GM19240 (cell line): ENCODE measurements at regions not wholly inside any gene's neighbourhood (a gene's known extent, or its start where the extent isn't known, plus 50 kb on each side); places are given as distances from the start of the nearest gene placed in this dataset.
"Not testable (repeated sequence)": the region's sequence is repeated elsewhere in the genome, so short reads cannot be mapped to it uniquely, and the experiment has no call there.

ENCODE experiments used
- DNase-seq: peaks from one replicate; pipeline ENCODE4 v3.0.0; 2011; ENCODE audit warnings: low spot score; ENCODE audit not compliant: insufficient read length

DNA sequence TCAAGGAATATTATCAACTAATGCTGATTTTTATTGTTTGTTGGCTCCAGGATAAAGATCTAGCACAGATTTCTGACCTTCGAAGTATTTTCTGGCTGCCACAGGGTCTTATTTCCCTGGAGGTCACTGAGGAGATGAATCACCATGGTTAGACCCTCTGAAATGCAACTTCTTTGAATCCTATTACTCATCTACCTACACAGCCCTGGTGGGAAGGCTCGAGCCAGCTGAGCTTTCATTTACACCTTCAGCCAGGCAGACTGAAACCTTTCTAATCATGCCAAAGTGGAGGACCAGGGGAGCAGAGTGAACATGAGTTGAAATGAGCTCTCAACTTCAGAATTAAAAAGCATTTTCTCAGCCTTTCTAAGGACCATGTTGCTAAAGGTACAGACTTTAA lies 130.5 kb downstream of the SMIM20 start:
- DNase-seq, result no peak

- DNase-seq, result no peak
Observed at GRCh38 chr4:26044983-26045382, 131.0 kb downstream of the SMIM20 start.

DNA sequence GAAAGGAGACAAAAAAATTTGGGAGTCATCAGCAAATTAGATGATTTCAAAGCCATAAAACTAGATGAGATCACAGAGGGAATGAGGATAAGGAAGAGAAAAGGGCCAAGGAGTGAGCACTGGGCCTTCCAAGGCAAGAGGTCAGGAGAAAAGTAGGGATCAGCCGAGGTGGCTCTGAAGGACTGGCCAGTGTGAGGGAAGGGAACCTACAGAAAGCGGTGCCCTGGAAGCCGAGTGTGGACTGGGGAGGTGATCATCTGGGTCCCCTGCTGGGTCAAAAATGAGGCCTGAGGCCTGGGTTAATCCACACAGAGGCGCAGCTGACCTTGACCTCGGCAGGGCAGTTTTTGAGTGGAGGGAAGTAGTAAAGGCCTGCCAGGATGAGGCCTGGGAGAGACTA lies 133.8 kb downstream of the SMIM20 start:
- no peak for DNase-seq

DNA sequence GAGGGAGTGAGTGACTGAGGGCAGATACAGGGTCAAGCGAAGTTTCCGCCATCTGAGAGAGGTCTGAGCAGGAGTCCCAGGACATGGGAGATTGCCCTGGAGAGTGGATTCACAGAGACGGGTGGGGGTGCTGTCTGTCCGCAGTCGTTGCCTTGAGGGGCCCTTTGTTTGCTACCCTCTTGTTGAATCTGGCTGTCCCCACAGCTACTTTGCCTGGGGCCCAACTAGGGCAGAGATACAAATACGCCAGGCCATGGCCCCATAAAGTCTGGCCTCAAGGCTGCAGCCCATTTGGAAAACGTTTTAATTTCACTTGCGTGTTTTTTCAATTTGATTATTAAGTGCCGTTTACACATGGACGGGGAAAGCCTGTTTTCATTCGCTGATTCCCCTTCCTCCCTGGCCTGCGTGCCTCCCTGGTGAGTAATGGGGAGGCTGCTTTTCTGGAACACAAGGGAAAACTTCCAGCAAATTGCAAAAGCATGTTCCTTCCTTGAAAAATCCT lies 134.4 kb downstream of the SMIM20 start:
- no peak for DNase-seq

- no peak for DNase-seq
Observed at GRCh38 chr4:26048950-26049349, 134.9 kb downstream of the SMIM20 start.

GRCh38 chr4:26049447-26049846 lies 135.4 kb downstream of the SMIM20 start:
- no peak for DNase-seq

- no peak for DNase-seq
Observed at GRCh38 chr4:26050212-26050643, 136.2 kb downstream of the SMIM20 start.

GRCh38 chr4:26050671-26051070 lies 136.7 kb downstream of the SMIM20 start:
- DNase-seq, result no peak

DNA sequence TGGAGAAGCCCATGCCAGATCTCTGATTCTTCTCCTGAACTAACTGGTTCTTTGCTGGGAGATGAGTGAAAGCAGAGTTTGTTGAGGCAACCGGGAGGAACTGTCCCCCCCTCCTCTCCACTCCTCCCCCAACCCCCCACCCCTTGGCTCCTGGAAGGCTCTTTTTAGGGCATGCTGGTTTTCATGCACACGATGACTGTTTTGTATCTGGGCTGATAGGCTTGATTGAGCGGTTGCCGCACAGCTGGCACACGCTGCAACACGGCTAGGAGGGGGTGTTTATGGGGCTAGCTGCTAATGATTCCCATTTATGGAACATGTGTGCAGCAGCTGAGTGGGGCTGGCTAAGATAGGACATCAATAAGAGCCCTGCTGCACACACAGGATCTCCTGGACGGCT lies 137.2 kb downstream of the SMIM20 start:
- no peak for DNase-seq

GRCh38 chr4:26052663-26053541 lies 138.9 kb downstream of the SMIM20 start:
- no peak for DNase-seq

DNA sequence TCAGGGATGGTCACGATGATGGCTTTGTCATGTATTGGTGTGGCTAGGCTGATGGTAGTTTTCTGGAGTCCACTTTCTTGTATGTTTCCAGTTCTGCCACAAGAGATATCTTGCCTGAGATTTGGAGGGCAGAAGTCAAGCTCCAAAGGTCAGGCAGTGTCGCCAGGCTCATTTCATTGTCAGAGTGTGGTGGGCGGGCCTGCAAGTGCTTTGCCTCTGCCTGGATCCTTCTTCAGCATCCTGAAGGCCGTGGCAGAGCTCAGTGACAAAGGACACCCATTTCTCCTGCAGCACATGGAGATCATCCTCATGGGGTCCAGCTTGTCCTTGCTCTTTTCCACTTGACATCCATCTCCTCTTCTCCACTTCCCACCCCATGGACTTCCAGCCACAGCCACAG lies 139.7 kb downstream of the SMIM20 start:
- no peak for DNase-seq

- DNase-seq, result no peak
Observed at GRCh38 chr4:26055855-26056254, 141.8 kb downstream of the SMIM20 start.

DNA sequence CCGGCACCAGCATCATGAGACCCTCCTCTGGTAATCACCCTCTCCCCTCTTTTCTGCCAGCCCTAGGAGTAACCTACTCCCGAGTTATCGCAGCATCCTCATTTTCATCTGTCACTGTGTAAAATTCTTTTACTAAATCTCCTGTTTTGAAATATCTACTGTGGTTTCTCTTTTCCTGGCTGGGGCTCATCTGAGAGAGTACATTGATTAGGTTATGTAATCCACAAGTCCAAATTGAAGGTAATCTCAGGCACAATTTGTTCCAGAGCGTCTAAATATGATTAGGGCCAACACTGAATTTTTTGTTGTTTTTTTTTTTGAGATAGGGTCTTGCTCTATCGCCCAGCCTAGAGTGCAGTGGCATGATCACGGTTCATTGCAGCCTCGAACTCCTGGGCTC lies 142.4 kb downstream of the SMIM20 start:
- DNase-seq, result no peak

- DNase-seq, result not testable (repeated sequence)
Observed at GRCh38 chr4:26057839-26058238, 143.8 kb downstream of the SMIM20 start.

- no peak for DNase-seq
Observed at GRCh38 chr4:26058537-26058936, 144.5 kb downstream of the SMIM20 start.

- DNase-seq, result no peak
Observed at GRCh38 chr4:26059391-26060154, 145.6 kb downstream of the SMIM20 start.

- DNase-seq, result no peak
Observed at GRCh38 chr4:26060286-26060685, 146.3 kb downstream of the SMIM20 start.

GRCh38 chr4:26061248-26061986 lies 147.4 kb downstream of the SMIM20 start:
- DNase-seq, result peak; percentile 37

- DNase-seq, result no peak
Observed at GRCh38 chr4:26062215-26062614, 148.2 kb downstream of the SMIM20 start.

DNA sequence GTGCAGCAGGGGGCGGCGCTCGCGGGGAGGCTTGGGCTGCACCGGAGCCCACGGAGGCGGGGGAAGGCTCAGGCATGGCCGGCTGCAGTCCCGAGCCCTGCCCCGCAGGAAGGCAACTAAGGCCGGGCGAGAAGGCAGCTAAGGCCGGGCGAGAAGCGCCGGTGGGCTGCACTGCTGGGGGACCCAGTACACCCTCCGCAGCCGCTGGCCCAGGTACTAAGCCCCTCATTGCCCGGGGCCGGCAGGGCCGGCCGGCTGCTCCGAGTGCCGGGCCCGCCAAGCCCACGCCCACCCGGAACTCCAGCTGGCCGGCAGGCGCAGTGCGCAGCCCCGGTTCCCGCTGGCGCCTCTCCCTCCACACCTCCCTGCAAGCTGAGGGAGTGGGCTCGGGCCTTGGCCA lies 150.0 kb downstream of the SMIM20 start:
- not testable (repeated sequence) for DNase-seq

DNA sequence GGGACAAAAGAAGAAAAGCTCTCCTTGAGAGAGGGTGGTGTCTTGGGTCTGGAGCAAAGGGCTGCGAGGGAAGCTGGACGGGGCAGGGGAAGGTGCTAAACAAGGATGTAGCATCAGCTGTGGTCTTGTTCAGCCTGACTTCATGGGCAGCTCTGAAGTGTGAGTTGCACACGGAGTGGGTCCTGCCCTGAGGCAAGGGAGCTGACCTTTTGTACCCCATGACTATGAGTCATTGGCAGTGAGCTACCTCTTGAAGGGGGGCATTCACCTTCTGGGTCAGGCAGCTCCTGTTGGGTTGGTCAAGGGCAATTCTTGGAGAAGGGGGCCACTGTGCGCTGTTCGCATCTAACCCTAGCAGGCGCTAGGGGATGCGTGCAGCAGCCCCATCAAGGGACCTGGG lies 151.8 kb downstream of the SMIM20 start:
- no peak for DNase-seq

DNA sequence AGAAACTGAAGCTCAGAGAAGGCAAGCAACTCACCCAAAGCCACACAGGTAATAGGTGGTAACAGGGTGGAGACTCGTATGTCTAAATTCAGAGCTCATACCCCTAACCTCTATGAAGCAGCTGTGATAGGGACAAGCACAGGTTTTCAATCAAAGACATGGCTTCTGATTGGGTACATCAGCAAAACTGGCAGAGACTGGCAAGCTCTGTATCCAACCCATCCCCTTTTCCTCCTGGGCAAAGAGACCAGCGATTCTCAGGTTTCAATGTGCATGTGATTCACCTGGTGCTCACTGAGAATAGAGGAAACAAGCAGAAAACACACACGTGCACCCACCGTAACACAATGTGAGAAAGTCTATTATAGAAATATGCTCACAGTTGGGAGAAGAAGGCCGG lies 153.0 kb downstream of the SMIM20 start:
- no peak for DNase-seq
